PC-3 (cell line): ENCODE measurements at regions not wholly inside any gene's neighbourhood (a gene's known extent, or its start where the extent isn't known, plus 50 kb on each side); places are given as distances from the start of the nearest gene placed in this dataset.

ENCODE experiments used
- ATAC-seq: fragments of 200-7000 bp; cut with Tn5 transposase; 2 replicates; pipeline ENCODE4 v1.9.1; 2020; ENCODE audit warnings: mild to moderate bottlenecking, moderate library complexity
- BruUV-seq: library from RNA; stranded (reverse); fragments of 400-500 nt; replicated peaks from 2 replicates; lab custom pipeline; 2021; lab: Mats Ljungman, UMichigan
- CTCF ChIA-PET: fragments of 300-600 bp; sonication (Branson Sonifier 250); formaldehyde crosslinking; loops from one replicate; lab custom pipeline; 2022; ENCODE audit warnings: antibody characterized with exemption; lab: Charles Lee
- POLR2A ChIA-PET: fragments of 300-600 bp; sonication (Branson Sonifier 250); formaldehyde crosslinking; loops from one replicate; lab custom pipeline; 2022; ENCODE audit warnings: antibody characterized with exemption; ENCODE audit not compliant: unreplicated experiment; lab: Charles Lee
- DNase-seq: peaks from one replicate; pipeline ENCODE4 v3.0.0-alpha.2; 2015
- H2AFZ ChIP-seq: fragments of 300-600 bp; sonication (generic); 2 replicates; pipeline ENCODE4 v1.6.0; 2016; ENCODE audit warnings: antibody characterized with exemption, low read length
- H3F3A ChIP-seq: fragments of 300-600 bp; sonication (generic); one replicate; pipeline ENCODE4 v1.6.0; 2017; ENCODE audit warnings: antibody characterized with exemption, low read length, control low read depth, mild to moderate bottlenecking; ENCODE audit not compliant: unreplicated experiment
- H3K27ac ChIP-seq: fragments of 300-600 bp; sonication (generic); 2 replicates; pipeline ENCODE4 v1.5.1; 2016; ENCODE audit warnings: mild to moderate bottlenecking, low read length
- H3K27me3 ChIP-seq: fragments of 300-600 bp; sonication (generic); 2 replicates; pipeline ENCODE4 v1.6.1; 2016; ENCODE audit warnings: low read length, mixed read lengths
- H3K36me3 ChIP-seq: fragments of 300-600 bp; sonication (generic); 2 replicates; pipeline ENCODE4 v1.6.1; 2016; ENCODE audit warnings: low read depth, mixed run types, low read length, mixed read lengths
- H3K4me1 ChIP-seq: fragments of 300-600 bp; sonication (generic); 2 replicates; pipeline ENCODE4 v1.5.1; 2016; ENCODE audit warnings: low read length; ENCODE audit not compliant: insufficient read depth
- H3K4me2 ChIP-seq: fragments of 300-600 bp; sonication (generic); 2 replicates; pipeline ENCODE4 v1.6.0; 2016; ENCODE audit warnings: low read length
- H3K4me3 ChIP-seq: fragments of 300-600 bp; sonication (generic); 2 replicates; pipeline ENCODE4 v1.5.1; 2016; ENCODE audit warnings: mild to moderate bottlenecking, low read length, mixed read lengths
- H3K79me2 ChIP-seq: fragments of 300-600 bp; sonication (generic); 2 replicates; pipeline ENCODE4 v1.6.1; 2017; ENCODE audit warnings: low read length, mixed read lengths
- H3K9ac ChIP-seq: fragments of 300-600 bp; sonication (generic); 2 replicates; pipeline ENCODE4 v1.6.0; 2016; ENCODE audit warnings: mild to moderate bottlenecking, low read length
- H3K9me2 ChIP-seq: fragments of 300-600 bp; sonication (generic); replicated peaks from 2 replicates; pipeline ENCODE4 v1.6.1; 2016; ENCODE audit warnings: mixed run types, low read length, mixed read lengths
- H3K9me3 ChIP-seq: fragments of 300-600 bp; sonication (generic); 2 replicates; pipeline ENCODE4 v1.6.1; 2016; ENCODE audit warnings: low read length, mixed read lengths
- H4K20me1 ChIP-seq: fragments of 300-600 bp; sonication (generic); 2 replicates; pipeline ENCODE4 v1.6.1; 2016; ENCODE audit warnings: low read length, mixed read lengths
- CTCF ChIP-seq: fragments of 300-600 bp; sonication (generic); conservative IDR thresholded peaks from 2 replicates; pipeline ENCODE4 v1.5.1; 2017; ENCODE audit warnings: antibody characterized with exemption, low read depth, mild to moderate bottlenecking, low read length
- EZH2 ChIP-seq: fragments of 300-600 bp; sonication (generic); IDR thresholded peaks from one replicate; pipeline ENCODE4 v1.6.1; 2017; ENCODE audit warnings: antibody characterized with exemption, mild to moderate bottlenecking, low read length; ENCODE audit not compliant: unreplicated experiment
- EZH2phosphoT487 ChIP-seq: fragments of 300-600 bp; sonication (generic); IDR thresholded peaks from 2 replicates; pipeline ENCODE4 v1.6.1; 2018; ENCODE audit warnings: mild to moderate bottlenecking, antibody characterized with exemption, low read length, borderline replicate concordance
- intact Hi-C: fragments of 100-400 bp; cut with micrococcal nuclease; formaldehyde crosslinking; loops from 2 replicates; pipeline ENCODE4 v1.9.0; 2023

GRCh38 chr10:34018129-34018528 is 683.7 kb upstream of the NRP1 start:
- no peak for TF ChIP-seq EZH2
- TF ChIP-seq EZH2phosphoT487: no peak
- no peak for TF ChIP-seq CTCF
- DNase-seq (peak; percentile 64), ATAC-seq (peak; percentile 85)
- intact Hi-C loops: no loop called here
- H3K36me3 ChIP-seq: no peaks in the 10 kb centered on the region
- H3F3A ChIP-seq: no peaks in the 10 kb centered on the region
- H3K4me2 ChIP-seq: no peak overlapping the region
- H3K79me2 ChIP-seq: no peaks in the 10 kb centered on the region
- POLR2A ChIA-PET: no interaction called here
- peak overlapping the region; percentile 25; the same call in 1 of the 2 replicates for H2AFZ ChIP-seq
- peaks cover 4% of the 10 kb centered on the region for H3K4me1 ChIP-seq
- no peaks in the 10 kb centered on the region for H3K27me3 ChIP-seq
- CTCF ChIA-PET: no interaction called here
- no peak overlapping the region for H3K4me3 ChIP-seq
- H3K9me3 ChIP-seq: no peaks in the 10 kb centered on the region
- H3K9ac ChIP-seq: no peak overlapping the region
- H4K20me1 ChIP-seq: no peaks in the 10 kb centered on the region
- BruUV-seq: no TSS peak
- H3K9me2 ChIP-seq: no peaks in the 10 kb centered on the region
- no peak overlapping the region for H3K27ac ChIP-seq

- Histone ChIP-seq H3K79me2 (no peaks in the 10 kb centered on the region), H4K20me1 (no peaks in the 10 kb centered on the region), H3K4me2 (no peak overlapping the region), H3K4me1 (peaks cover 4% of the 10 kb centered on the region), H2AFZ (no peak overlapping the region), H3K9me2 (no peaks in the 10 kb centered on the region), H3K9ac (no peak overlapping the region), H3K27ac (no peak overlapping the region), H3F3A (no peaks in the 10 kb centered on the region), H3K4me3 (no peak overlapping the region), H3K9me3 (no peaks in the 10 kb centered on the region), H3K36me3 (no peaks in the 10 kb centered on the region), H3K27me3 (no peaks in the 10 kb centered on the region)
- DNase-seq: no peak
- POLR2A ChIA-PET: no interaction called here
- BruUV-seq: no TSS peak
- ATAC-seq: no peak
- intact Hi-C loops: no loop called here
- CTCF ChIA-PET: no interaction called here
- TF ChIP-seq EZH2phosphoT487 (no peak), CTCF (peak; percentile 68), EZH2 (no peak)
These were observed 682.8 kb upstream of the NRP1 start for GRCh38 chr10:34017281-34017680.

GRCh38 chr10:34016576-34016975 is 682.1 kb upstream of the NRP1 start:
- BruUV-seq: no TSS peak
- H4K20me1 ChIP-seq: no peaks in the 10 kb centered on the region
- H3K4me1 ChIP-seq: peaks cover 4% of the 10 kb centered on the region
- ATAC-seq (no peak), DNase-seq (peak; percentile 34)
- ChIA-PET POLR2A (no interaction called here), CTCF (interaction anchor here (0.6 kb wide), 2 partner anchors 15 to 356 kb away, joined by 6 to 9 read pairs; no protein-coding TSS in a partner anchor)
- no peak overlapping the region for H3K4me3 ChIP-seq
- no peak overlapping the region for H3K4me2 ChIP-seq
- H3F3A ChIP-seq: no peaks in the 10 kb centered on the region
- H2AFZ ChIP-seq: no peak overlapping the region
- no peak overlapping the region for H3K9ac ChIP-seq
- no peak overlapping the region for H3K27ac ChIP-seq
- H3K9me2 ChIP-seq: no peaks in the 10 kb centered on the region
- no peaks in the 10 kb centered on the region for H3K79me2 ChIP-seq
- no peaks in the 10 kb centered on the region for H3K27me3 ChIP-seq
- TF ChIP-seq CTCF (no peak), EZH2 (no peak), EZH2phosphoT487 (no peak)
- H3K36me3 ChIP-seq: no peaks in the 10 kb centered on the region
- intact Hi-C loops: no loop called here
- H3K9me3 ChIP-seq: no peaks in the 10 kb centered on the region
